ENCODE measurements at regions not wholly inside any gene's neighbourhood (a gene's known extent, or its start where the extent isn't known, plus 50 kb on each side); places are given as distances from the start of the nearest gene placed in this dataset.

DNA sequence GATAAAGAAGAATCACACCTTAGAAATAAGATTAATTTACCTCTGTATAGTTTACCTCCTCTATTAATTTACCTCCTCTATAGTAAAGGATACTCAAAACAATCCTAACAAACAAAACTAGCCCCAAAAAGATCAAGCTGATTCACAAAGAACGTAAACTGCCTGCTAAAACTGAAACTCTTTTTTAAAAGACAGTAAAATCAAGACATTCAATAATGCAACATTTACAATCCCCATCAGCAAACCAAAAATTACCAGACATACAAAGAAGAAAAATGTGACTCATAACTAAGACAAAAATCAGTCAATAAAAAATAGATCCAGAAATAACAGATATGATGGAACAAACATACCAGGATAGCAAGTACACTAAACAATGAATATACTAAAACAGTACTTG is 215.7 kb downstream of the ZEB2 start:
- H3K9me3 ChIP-seq (replicated peaks; ENCODE audit: control insufficient read depth, insufficient read depth, low read depth, low read length), result no peaks in the 10 kb centered on the region
- DNase-seq (ENCODE audit: extremely low read depth in 1 of 4, low spot score in 3 of 4), result no peak
- WGBS (ENCODE audit: insufficient coverage, low coverage, missing lambda C conversion rate), result 89% methylated on average over 1 of the region's 1 CpG
- POLR2A ChIA-PET, result interaction anchor here (0.5 kb wide), 1 partner anchor 200 kb away, joined by 3 read pairs; no protein-coding TSS in a partner anchor
- no peaks in the 10 kb centered on the region for H3K27me3 ChIP-seq (ENCODE audit: control insufficient read depth in 2 of 2, insufficient read depth in 2 of 2, low read length in 2 of 2)
- no peaks in the 10 kb centered on the region for H3K4me1 ChIP-seq (replicated peaks in 1 of 2; ENCODE audit: control insufficient read depth in 2 of 2, insufficient read depth in 2 of 2, low read length in 2 of 2)
- in situ Hi-C loops (cut with MboI), result no loop called here
- H3K4me2 ChIP-seq (ENCODE audit: insufficient read depth, low read length), result no peak overlapping the region
- H2AFZ ChIP-seq (ENCODE audit: low read depth, low read length), result no peak overlapping the region
- H3K9me1 ChIP-seq (ENCODE audit: control insufficient read depth, insufficient read depth, low read length), result no peaks in the 10 kb centered on the region
- intact Hi-C loops (cut with micrococcal nuclease), result no loop called here
- no peak overlapping the region for H3K4me3 ChIP-seq
- no peak overlapping the region for H3K9ac ChIP-seq (ENCODE audit: insufficient read depth in 1 of 2, low read depth in 2 of 2, low read length in 2 of 2)
- H3K36me3 ChIP-seq (ENCODE audit: control insufficient read depth, insufficient read depth, low read length), result no peaks in the 10 kb centered on the region
- no TSS peak for BruUV-seq (replicated peaks)
- no peaks in the 10 kb centered on the region for H4K20me1 ChIP-seq (replicated peaks; ENCODE audit: control insufficient read depth, insufficient read depth, low read length)
- CTCF ChIA-PET (ENCODE audit: low intra/inter-chr PET ratio), result no interaction called here
- no peaks in the 10 kb centered on the region for H3K79me2 ChIP-seq (ENCODE audit: control insufficient read depth, insufficient read depth, low read length)
- no peak for TF ChIP-seq CBX3 (IDR thresholded peaks at IDR 0.05; ENCODE audit: borderline replicate concordance in 1 of 2, low read length in 2 of 2)
- no peak for TF ChIP-seq SP2 (IDR thresholded peaks at IDR 0.05; ENCODE audit: extremely low read depth, low read depth, low read length, poor library complexity, severe bottlenecking)
- TF ChIP-seq NUFIP1 (IDR thresholded peaks at IDR 0.05; ENCODE audit: partially characterized antibody), result no peak
- TF ChIP-seq, protein P1, sequence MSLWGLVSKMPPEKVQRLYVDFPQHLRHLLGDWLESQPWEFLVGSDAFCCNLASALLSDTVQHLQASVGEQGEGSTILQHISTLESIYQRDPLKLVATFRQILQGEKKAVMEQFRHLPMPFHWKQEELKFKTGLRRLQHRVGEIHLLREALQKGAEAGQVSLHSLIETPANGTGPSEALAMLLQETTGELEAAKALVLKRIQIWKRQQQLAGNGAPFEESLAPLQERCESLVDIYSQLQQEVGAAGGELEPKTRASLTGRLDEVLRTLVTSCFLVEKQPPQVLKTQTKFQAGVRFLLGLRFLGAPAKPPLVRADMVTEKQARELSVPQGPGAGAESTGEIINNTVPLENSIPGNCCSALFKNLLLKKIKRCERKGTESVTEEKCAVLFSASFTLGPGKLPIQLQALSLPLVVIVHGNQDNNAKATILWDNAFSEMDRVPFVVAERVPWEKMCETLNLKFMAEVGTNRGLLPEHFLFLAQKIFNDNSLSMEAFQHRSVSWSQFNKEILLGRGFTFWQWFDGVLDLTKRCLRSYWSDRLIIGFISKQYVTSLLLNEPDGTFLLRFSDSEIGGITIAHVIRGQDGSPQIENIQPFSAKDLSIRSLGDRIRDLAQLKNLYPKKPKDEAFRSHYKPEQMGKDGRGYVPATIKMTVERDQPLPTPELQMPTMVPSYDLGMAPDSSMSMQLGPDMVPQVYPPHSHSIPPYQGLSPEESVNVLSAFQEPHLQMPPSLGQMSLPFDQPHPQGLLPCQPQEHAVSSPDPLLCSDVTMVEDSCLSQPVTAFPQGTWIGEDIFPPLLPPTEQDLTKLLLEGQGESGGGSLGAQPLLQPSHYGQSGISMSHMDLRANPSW (CRISPR knock-in tag; IDR thresholded peaks at IDR 0.05), result no peak
- TF ChIP-seq ARNT (IDR thresholded peaks at IDR 0.05), result no peak
- TF ChIP-seq ELF4 (CRISPR knock-in tag; IDR thresholded peaks at IDR 0.05), result no peak
- no peak for TF ChIP-seq TCF3 (CRISPR knock-in tag; IDR thresholded peaks at IDR 0.05)
- no peak for TF ChIP-seq POLR2AphosphoS2 (IDR thresholded peaks at IDR 0.05; ENCODE audit: low read length)
- no peak for TF ChIP-seq TCF7 (IDR thresholded peaks at IDR 0.05; ENCODE audit: borderline replicate concordance)
- no peak for TF ChIP-seq FOS (IDR thresholded peaks at IDR 0.05; ENCODE audit: extremely low read depth, insufficient read length)
- TF ChIP-seq ZNF77 (CRISPR knock-in tag; IDR thresholded peaks at IDR 0.05), result no peak
- no peak for TF ChIP-seq MYC (IDR thresholded peaks at IDR 0.05; ENCODE audit: low read depth, low read length)
- TF ChIP-seq MYC (CRISPR knock-in tag; IDR thresholded peaks at IDR 0.05; ENCODE audit: borderline replicate concordance, low read depth), result no peak
- no peak for TF ChIP-seq ZSCAN29 (IDR thresholded peaks at IDR 0.05)
- TF ChIP-seq ILF3 (IDR thresholded peaks at IDR 0.05; ENCODE audit: borderline replicate concordance), result no peak
- no peak for TF ChIP-seq TGIF2 (CRISPR knock-in tag; IDR thresholded peaks at IDR 0.05)
- TF ChIP-seq KAT8 (IDR thresholded peaks at IDR 0.05; ENCODE audit: low read depth), result no peak
- no peak for TF ChIP-seq YY1 (IDR thresholded peaks at IDR 0.05; ENCODE audit: borderline replicate concordance in 1 of 3, control insufficient read depth in 1 of 3, extremely low read depth in 1 of 3, insufficient read depth in 3 of 3, insufficient read length in 1 of 3, insufficient replicate concordance in 2 of 3, low read depth in 1 of 3, low read length in 2 of 3)
- no peak for TF ChIP-seq ZNF57 (CRISPR knock-in tag; IDR thresholded peaks at IDR 0.05)
- no peak for TF ChIP-seq KDM4B (IDR thresholded peaks at IDR 0.05; ENCODE audit: borderline replicate concordance in 2 of 2, low read depth in 1 of 2)
- no peak for TF ChIP-seq TBP (optimal IDR thresholded peaks at IDR 0.05; ENCODE audit: low read depth, low read length)
- no peak for ATAC-seq
- H3K27ac ChIP-seq (ENCODE audit: extremely low read depth, low read depth, low read length), result no peak overlapping the region
- no peak for FAIRE-seq
